Adipocyte (in vitro differentiated cells): ENCODE measurements at regions not wholly inside any gene's neighbourhood (a gene's known extent, or its start where the extent isn't known, plus 50 kb on each side); places are given as distances from the start of the nearest gene placed in this dataset.

Experiments
- DNase-seq: peaks from one replicate; pipeline ENCODE4 v3.0.0-alpha.2; 2015; ENCODE audit warnings: low read depth
- H3K27me3 ChIP-seq: replicated peaks from 2 replicates; pipeline ENCODE4 v1.7.0; 2013; ENCODE audit warnings: mild to moderate bottlenecking, low read length, moderate library complexity; ENCODE audit not compliant: control insufficient read depth, insufficient read depth
- H3K36me3 ChIP-seq: 2 replicates; pipeline ENCODE4 v1.7.0; 2013; ENCODE audit warnings: low read length, mild to moderate bottlenecking, moderate library complexity; ENCODE audit not compliant: control insufficient read depth, insufficient read depth, severe bottlenecking
- H3K4me1 ChIP-seq: 2 replicates; pipeline ENCODE4 v1.7.0; 2013; ENCODE audit warnings: mild to moderate bottlenecking, low read length, moderate library complexity; ENCODE audit not compliant: control insufficient read depth, insufficient read depth
- H3K4me3 ChIP-seq: 2 replicates; pipeline ENCODE4 v1.7.0; 2013; ENCODE audit warnings: mild to moderate bottlenecking, low read length, moderate library complexity
- H3K9ac ChIP-seq: 2 replicates; pipeline ENCODE4 v1.7.0; 2013; ENCODE audit warnings: mild to moderate bottlenecking, low read length, moderate library complexity
- H3K9me3 ChIP-seq: 2 replicates; pipeline ENCODE4 v1.7.0; 2013; ENCODE audit warnings: mild to moderate bottlenecking, low read length, moderate library complexity; ENCODE audit not compliant: control insufficient read depth

DNA sequence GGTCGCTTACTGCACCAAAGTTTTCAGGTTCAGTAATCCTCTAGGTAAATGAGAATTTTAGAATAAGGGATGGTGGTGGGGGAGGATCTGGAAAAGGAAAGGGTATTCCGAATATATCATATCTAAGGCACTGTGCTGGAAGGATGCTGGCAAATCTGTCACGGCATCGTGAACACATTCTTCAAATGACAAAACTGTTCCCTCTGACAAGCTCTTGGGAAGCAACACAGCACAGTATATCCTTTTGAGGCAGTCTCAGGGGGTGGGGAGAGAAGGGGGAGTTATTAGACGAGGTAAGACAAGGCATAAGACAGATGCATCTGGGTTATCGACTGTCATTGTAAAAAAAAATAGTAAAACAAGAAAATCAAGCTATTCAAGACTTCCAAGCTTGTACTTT lies 289.6 kb upstream of the LRRN1 start:
- Histone ChIP-seq H3K4me1 (no peaks in the 10 kb centered on the region), H3K36me3 (no peaks in the 10 kb centered on the region), H3K27me3 (no peaks in the 10 kb centered on the region), H3K9me3 (peaks cover 12% of the 10 kb centered on the region), H3K9ac (no peak overlapping the region), H3K4me3 (no peak overlapping the region)
- DNase-seq = no peak

GRCh38 chr3:3504686-3505085 lies 294.5 kb upstream of the LRRN1 start:
- Histone ChIP-seq H3K9ac (no peak overlapping the region), H3K27me3 (no peaks in the 10 kb centered on the region), H3K36me3 (no peaks in the 10 kb centered on the region), H3K4me1 (no peaks in the 10 kb centered on the region), H3K9me3 (peaks cover 8% of the 10 kb centered on the region), H3K4me3 (no peak overlapping the region)
- no peak for DNase-seq

DNA sequence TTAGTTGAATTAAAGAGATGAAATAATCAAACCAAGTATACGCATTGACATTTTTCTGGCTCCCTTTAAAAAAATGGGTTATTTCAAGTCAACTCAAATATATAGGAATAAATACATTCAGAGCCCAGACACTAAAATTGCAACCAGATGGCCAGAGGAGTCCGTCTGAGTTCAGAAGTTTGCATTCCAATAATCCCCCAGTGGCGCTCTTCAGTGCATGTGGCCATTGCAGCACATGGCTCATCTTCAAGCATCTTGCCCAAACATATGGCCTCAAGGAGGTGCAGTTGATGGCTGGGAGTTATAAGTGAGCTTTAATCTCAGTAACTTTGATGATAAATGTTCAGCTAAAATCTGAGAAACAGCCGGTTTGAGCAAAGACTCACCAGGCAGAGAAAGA lies 295.8 kb upstream of the LRRN1 start:
- H3K4me3 ChIP-seq = no peak overlapping the region
- H3K4me1 ChIP-seq = no peaks in the 10 kb centered on the region
- no peak for DNase-seq
- H3K9me3 ChIP-seq = peaks cover 4% of the 10 kb centered on the region
- no peaks in the 10 kb centered on the region for H3K36me3 ChIP-seq
- H3K27me3 ChIP-seq = no peaks in the 10 kb centered on the region
- no peak overlapping the region for H3K9ac ChIP-seq

DNA sequence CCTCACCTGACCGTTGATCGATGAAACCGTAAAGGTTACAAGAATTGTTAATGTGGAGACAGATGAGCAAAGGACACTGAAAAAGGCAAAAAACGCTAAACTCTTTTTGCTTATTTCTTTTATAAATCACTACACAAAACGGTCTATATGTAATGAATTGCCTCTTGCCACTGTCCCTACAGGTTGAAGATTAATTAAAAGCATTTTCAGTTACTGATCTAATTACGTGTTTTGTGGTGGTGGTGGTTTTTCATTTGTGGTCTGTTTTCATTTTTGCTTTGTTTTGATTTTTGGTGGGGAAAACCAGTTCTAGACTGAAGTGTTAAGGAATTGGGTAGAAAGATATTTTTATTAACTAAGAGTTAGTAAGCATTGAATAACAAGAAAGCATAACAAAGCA lies 299.2 kb upstream of the LRRN1 start:
- H3K4me3 ChIP-seq = no peak overlapping the region
- no peak for DNase-seq
- H3K9ac ChIP-seq = no peak overlapping the region
- H3K4me1 ChIP-seq = no peaks in the 10 kb centered on the region
- peaks cover 3% of the 10 kb centered on the region for H3K9me3 ChIP-seq
- no peaks in the 10 kb centered on the region for H3K36me3 ChIP-seq
- H3K27me3 ChIP-seq = no peaks in the 10 kb centered on the region

DNA sequence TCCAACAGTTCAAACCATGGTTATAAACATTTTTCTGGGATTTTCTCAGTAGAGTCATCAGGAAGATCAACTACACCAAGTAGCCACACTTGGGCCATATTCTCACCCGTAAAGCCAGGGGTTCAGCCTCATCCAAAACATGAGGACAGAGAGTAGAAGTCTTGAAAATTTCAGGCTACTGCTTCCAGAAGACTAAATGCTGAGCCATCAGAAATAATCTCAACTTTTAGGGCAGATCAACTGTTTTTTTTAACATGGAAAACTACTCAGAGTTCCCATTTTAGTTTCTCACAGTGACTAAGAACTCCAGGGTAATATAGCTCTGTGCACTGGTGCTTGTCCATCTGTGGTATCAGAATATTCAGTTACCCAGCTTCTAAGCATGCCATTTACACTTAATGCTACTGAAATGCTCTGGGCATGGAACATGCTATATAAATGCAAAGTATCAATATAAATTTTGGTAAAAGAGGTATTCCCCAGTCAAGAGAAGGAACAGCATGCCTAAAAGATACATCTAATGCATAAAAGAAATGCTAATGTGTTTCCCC lies 300.1 kb upstream of the LRRN1 start:
- no peaks in the 10 kb centered on the region for H3K36me3 ChIP-seq
- H3K9ac ChIP-seq = no peak overlapping the region
- H3K4me1 ChIP-seq = no peaks in the 10 kb centered on the region
- H3K4me3 ChIP-seq = no peak overlapping the region
- DNase-seq = no peak
- no peaks in the 10 kb centered on the region for H3K27me3 ChIP-seq
- no peaks in the 10 kb centered on the region for H3K9me3 ChIP-seq

DNA sequence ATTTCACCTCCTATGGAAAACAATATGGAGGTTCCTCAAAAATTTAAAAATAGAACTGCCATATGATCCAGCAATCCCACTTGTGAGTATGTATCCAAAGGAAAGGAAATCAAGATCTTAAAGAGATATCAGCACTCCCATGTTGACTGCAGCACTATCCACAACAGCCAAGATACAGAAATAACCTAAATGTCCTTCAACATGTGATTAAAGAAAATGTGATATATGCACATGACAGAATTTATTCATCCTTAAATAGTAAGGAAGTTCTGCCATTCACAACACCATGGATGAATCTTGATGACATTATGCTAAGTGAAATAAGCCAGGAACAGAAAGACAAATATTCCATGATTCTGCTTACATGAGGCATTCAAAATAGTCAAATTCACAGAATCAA lies 303.6 kb upstream of the LRRN1 start:
- no peaks in the 10 kb centered on the region for H3K4me1 ChIP-seq
- DNase-seq = no peak
- no peaks in the 10 kb centered on the region for H3K27me3 ChIP-seq
- no peaks in the 10 kb centered on the region for H3K36me3 ChIP-seq
- no peak overlapping the region for H3K9ac ChIP-seq
- no peak overlapping the region for H3K4me3 ChIP-seq
- H3K9me3 ChIP-seq = no peaks in the 10 kb centered on the region

DNA sequence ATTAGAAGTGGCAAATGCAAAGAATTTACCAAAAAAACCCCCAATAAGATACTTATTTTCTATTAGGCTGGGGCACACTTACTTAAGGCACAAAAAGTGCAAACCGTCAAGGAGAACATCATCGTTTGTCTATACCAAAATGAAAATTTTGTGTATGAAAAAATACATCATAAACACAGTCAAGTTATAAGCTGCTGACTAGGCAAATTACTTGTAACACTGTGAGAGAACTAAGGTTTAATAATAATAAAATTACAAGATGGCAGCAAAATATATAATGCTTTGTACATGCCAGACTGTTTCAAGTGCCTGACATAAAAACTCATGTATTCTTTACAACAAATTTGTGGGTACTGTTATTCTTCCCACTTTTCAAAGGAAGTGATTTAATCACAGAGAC lies 297.2 kb upstream of the CRBN start:
- H3K4me3 ChIP-seq = no peak overlapping the region
- no peaks in the 10 kb centered on the region for H3K36me3 ChIP-seq
- no peaks in the 10 kb centered on the region for H3K27me3 ChIP-seq
- H3K9ac ChIP-seq = no peak overlapping the region
- DNase-seq = no peak
- H3K9me3 ChIP-seq = no peaks in the 10 kb centered on the region
- no peaks in the 10 kb centered on the region for H3K4me1 ChIP-seq

DNA sequence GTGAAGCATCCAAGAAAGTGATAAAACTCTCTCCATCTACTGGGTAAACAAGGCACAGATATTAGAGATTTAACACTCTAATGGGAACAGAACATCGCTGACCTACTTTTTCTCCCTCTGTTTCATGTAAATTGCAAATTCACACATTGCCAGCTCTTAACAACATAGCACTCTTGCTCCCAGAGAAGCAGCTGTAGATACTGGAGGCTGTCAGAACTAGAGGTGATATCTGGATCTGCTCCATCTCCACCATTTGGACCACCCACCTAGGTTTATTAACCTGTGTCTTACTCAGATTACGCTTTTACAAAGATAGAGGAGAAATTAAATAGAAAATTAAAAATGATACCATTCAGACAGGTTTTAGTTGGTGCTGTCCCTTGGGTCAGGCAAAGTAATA lies 289.1 kb upstream of the CRBN start:
- no peak overlapping the region for H3K9ac ChIP-seq
- H3K36me3 ChIP-seq = no peaks in the 10 kb centered on the region
- no peaks in the 10 kb centered on the region for H3K27me3 ChIP-seq
- DNase-seq = no peak
- H3K9me3 ChIP-seq = peaks cover 2% of the 10 kb centered on the region
- H3K4me3 ChIP-seq = no peak overlapping the region
- H3K4me1 ChIP-seq = no peaks in the 10 kb centered on the region

DNA sequence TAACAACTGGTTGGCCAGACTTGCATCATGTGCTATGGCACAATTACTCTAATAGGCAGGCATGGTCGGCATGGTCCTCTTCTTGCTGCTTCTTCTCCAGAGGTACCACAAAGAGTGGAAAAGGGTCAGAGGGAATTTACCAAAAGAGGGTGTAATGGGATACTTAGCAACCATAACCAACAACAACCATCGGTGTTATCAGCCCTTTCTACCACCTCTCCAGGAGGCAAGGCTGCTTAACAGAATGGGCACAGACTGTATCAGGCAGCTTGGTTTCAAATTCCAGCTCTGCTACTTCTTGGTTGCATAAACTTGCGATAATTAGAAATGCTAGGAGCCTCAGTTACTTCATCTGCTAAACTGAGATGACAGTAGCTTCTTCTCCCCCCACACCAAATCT lies 284.6 kb upstream of the CRBN start:
- H3K9ac ChIP-seq = no peak overlapping the region
- no peaks in the 10 kb centered on the region for H3K9me3 ChIP-seq
- DNase-seq = no peak
- H3K4me3 ChIP-seq = no peak overlapping the region
- H3K36me3 ChIP-seq = no peaks in the 10 kb centered on the region
- no peaks in the 10 kb centered on the region for H3K27me3 ChIP-seq
- H3K4me1 ChIP-seq = no peaks in the 10 kb centered on the region

DNA sequence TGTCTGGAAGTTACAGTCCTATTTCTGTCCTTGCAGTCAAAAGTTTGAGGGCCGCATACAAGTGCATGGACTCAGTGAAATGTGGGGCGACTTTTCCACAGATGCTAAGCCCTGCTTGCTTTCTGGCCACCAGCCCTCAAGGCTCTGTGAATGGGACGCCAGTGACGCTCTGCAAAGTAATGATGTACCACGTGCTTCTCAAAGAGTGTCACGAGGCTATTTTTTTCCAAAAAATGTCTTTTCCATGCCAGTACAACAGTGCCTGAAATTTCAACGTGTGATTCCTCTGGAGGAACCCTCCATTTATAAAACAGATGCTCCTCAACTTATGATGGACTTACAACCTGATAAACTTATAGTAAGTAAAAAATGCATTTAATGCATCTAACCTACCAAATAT lies 281.8 kb upstream of the CRBN start:
- Histone ChIP-seq H3K9me3 (peaks cover 2% of the 10 kb centered on the region), H3K4me1 (no peaks in the 10 kb centered on the region), H3K36me3 (no peaks in the 10 kb centered on the region), H3K4me3 (no peak overlapping the region), H3K27me3 (no peaks in the 10 kb centered on the region), H3K9ac (no peak overlapping the region)
- DNase-seq = no peak

- no peak overlapping the region for H3K4me3 ChIP-seq
- H3K9me3 ChIP-seq = peaks cover 6% of the 10 kb centered on the region
- H3K4me1 ChIP-seq = no peaks in the 10 kb centered on the region
- no peak overlapping the region for H3K9ac ChIP-seq
- H3K27me3 ChIP-seq = no peaks in the 10 kb centered on the region
- DNase-seq = no peak
- no peaks in the 10 kb centered on the region for H3K36me3 ChIP-seq
Observed at GRCh38 chr3:3448468-3448867, 269.0 kb upstream of the CRBN start.

DNA sequence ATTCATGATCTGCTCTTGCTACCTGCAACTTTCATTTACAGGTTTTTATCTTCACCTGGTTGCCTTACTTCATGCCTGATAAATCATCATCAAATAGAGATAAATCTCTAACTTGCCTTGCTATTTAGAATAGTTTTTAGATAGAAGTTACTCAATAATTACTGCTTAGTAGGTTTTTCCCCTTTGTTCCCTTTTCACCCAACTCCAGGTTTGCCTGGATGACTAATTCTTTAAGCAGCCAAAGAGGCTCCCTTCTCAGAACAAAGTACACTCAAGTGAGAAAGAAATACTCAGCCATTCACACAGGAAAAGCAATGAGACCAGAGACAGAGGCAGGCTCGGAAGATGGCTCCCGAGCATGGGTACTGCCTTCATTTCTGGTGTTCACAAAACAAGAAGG lies 268.1 kb upstream of the CRBN start:
- no peak for DNase-seq
- Histone ChIP-seq H3K4me1 (no peaks in the 10 kb centered on the region), H3K9me3 (peaks cover 6% of the 10 kb centered on the region), H3K36me3 (no peaks in the 10 kb centered on the region), H3K4me3 (no peak overlapping the region), H3K9ac (no peak overlapping the region), H3K27me3 (no peaks in the 10 kb centered on the region)
